Stimulated activated CD4-positive, alpha-beta T cell treated with anti-CD3 and anti-CD28 coated beads, Interleukin-15, amount 100 ng/mL, for 1 hour (primary cell): ENCODE measurements at regions not wholly inside any gene's neighbourhood (a gene's known extent, or its start where the extent isn't known, plus 50 kb on each side); places are given as distances from the start of the nearest gene placed in this dataset.
"Not testable (repeated sequence)": the region's sequence is repeated elsewhere in the genome, so short reads cannot be mapped to it uniquely, and the experiment has no call there.

Source experiments
- DNase-seq, 2 donors: peaks; one replicate each; pipeline ENCODE4 v3.0.0-alpha.2; 2020; ENCODE audit warnings: low read depth in 1 of 2, low spot score in 1 of 2

DNA sequence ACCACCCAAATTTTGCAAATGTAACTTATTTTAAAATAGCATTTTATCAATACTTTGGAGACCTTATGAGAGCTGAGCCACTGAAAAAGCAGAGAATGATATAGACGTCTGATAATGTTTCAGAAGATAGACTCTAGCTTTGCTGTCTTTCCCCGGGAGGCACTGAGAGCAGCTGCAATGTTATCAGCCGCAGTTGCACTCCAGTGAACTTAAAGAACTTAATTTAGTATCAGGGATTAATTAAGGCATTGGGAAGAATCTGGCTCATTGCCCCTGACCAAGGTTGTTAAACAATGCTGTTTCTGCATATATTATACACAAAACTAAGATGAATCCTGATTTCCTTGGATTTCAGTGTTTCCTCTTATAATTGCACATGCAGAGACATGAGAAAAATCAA, 75.7 kb upstream of the SGCG start:
- no peak for DNase-seq

DNA sequence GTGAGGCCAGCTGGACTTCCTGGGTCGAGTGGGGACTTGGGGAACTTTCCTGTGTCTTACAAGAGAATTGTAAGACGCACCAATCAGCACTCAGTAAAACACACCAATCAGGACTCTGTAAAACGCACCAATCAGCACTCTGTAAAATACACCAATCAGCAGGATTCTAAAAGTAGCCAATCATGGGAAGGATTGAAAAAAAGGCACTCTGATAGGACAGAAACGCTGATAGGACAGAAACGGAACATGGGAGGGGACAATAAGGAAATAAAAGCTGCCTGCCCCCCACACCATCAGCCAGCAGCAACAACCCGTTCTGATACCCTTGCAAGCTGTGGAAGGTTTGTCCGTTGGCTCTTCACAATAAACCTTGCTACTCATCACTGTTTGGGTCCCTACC, 73.1 kb upstream of the SGCG start:
- no peak for DNase-seq

DNA sequence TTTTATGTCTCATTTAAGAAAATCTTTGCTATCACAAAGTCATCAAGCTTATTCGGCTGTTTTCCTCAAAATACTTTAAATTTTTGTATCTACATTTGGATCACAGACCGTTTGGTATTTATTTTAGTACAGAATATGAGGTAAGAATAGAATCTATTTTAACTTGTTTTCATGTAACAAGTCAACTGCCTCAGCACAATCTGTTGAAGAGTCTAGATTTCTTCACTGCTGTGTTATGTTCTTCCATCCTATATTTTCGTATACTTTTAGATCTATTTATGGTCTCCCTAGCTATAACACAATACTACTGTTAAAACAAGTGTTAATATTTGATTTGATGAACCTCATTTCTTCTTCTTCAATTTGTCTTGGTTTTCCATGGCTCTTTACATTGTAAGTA, 61.6 kb upstream of the SGCG start:
- DNase-seq = no peak

DNA sequence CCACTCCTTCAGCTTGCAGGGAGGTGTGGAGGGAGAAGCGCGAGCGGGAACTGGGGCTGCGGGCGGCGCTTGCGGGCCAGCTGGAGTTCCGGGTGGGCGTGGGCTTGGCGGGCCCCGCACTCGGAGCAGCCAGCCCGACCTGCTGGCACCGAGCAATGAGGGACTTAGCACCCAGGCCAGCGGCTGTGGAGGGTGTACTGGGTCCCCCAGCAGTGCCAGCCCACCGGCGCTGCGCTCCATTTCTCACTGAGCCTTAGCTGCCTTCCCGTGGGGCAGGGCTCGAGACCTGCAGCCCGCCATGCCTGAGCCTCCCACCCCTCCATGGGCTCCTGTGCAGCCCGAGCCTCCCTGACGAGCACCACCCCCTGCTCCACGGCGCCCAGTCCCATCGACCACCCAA, 53.2 kb upstream of the SGCG start:
- not testable (repeated sequence) for DNase-seq

DNA sequence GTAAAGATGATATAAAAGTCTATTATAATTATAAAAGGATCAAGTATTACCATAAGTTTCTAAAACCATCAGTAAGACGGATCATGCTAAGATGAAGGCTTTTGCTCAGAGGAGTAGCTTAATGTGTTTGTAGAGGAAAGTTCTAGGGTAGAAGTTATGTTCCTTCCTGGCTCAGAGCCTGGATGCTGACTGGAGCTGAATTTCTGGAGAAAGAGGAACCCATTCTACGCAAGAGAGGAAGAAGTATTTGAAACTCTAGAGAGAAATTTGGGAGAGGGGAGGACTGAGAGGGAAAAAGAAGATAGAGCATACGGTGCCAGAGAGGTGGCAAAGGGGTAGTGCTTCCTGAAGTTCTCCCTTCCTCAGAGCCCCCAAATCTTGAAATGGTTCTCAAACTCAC, 51.4 kb upstream of the SGCG start:
- no peak for DNase-seq
